GM23248 (cell line): ENCODE measurements at regions not wholly inside any gene's neighbourhood (a gene's known extent, or its start where the extent isn't known, plus 50 kb on each side); places are given as distances from the start of the nearest gene placed in this dataset.

Experiments used
- EZH2 ChIP-seq: fragments of 200-600 bp; sonication (generic); IDR thresholded peaks from 2 replicates; pipeline ENCODE4 v1.6.1; 2018; ENCODE audit warnings: antibody characterized with exemption, mild to moderate bottlenecking; ENCODE audit not compliant: insufficient read depth, poor library complexity, severe bottlenecking
- EZH2phosphoT487 ChIP-seq: fragments of 200-600 bp; sonication (generic); IDR thresholded peaks from 2 replicates; pipeline ENCODE4 v1.6.1; 2018; ENCODE audit warnings: antibody characterized with exemption, moderate library complexity, mild to moderate bottlenecking, low read depth; ENCODE audit not compliant: insufficient read depth

- no peak for TF ChIP-seq EZH2
- no peak for TF ChIP-seq EZH2phosphoT487
Observed at GRCh38 chr10:35959252-35959651, 317.2 kb upstream of the FZD8 start.
